ENCODE measurements at regions not wholly inside any gene's neighbourhood (a gene's known extent, or its start where the extent isn't known, plus 50 kb on each side); places are given as distances from the start of the nearest gene placed in this dataset.

- TF ChIP-seq CTCF (IDR thresholded peaks at IDR 0.05; ENCODE audit: low read depth, low read length, missing control alignments): no peak
- Histone ChIP-seq H3K36me3 (replicated peaks) (no peaks in the 10 kb centered on the region), H3K27ac (no peak overlapping the region), H3K4me3 (ENCODE audit: low read depth, low read length) (no peak overlapping the region), H3K27me3 (replicated peaks) (no peaks in the 10 kb centered on the region)
- in situ Hi-C loops (cut with HindIII; ENCODE audit: low pct_ligation_motif_present, low sequenced_read_pairs): no loop called here
- no peak for DNase-seq
These were observed 117.4 kb downstream of the AXIN2 start for GRCh38 chr17:65444049-65444448.

DNA sequence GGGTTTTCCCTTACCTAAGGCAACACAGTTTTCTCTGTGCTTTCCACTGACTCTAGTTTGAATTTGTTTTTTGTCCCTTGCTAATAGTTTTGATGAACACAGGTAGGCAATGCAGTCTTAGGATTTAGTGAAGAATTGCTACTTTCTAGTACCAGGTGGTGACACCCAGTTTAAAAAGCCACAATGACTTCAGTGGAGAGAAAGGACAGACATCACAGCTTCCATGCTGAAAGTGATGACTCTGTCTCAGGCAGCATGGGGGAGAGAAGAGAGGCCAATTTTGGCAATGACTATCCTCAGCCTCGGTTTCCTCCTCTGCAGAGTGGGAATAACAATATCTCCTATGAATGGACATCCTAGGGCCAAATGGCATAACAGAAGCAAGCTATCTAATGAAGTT, 118.8 kb downstream of the AXIN2 start:
- TF ChIP-seq CTCF (IDR thresholded peaks at IDR 0.05; ENCODE audit: low read depth, low read length, missing control alignments): no peak
- in situ Hi-C loops (cut with HindIII; ENCODE audit: low pct_ligation_motif_present, low sequenced_read_pairs): no loop called here
- no peak overlapping the region for H3K27ac ChIP-seq
- H3K4me3 ChIP-seq (ENCODE audit: low read depth, low read length): no peak overlapping the region
- H3K36me3 ChIP-seq (replicated peaks): no peaks in the 10 kb centered on the region
- DNase-seq: no peak
- no peaks in the 10 kb centered on the region for H3K27me3 ChIP-seq (replicated peaks)

DNA sequence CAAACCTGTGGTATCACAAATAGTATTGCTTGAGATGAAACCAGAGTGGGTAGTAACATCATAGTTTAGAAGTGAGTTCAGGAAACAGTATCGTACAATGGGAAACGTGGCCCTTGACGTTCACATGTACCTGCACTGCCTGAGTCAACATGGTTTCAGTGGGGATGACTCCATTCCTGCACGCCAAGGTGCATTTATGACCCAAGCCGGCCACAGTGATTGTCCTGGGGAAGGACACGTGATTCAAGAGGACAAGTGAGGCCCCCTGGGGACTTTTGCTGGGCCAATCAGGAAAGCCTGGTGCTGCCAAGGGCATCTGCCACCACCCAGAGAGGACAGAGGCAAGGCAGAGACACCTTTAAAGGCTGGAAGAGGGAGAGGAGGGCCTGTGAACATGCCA, 119.2 kb downstream of the AXIN2 start:
- TF ChIP-seq CTCF (IDR thresholded peaks at IDR 0.05; ENCODE audit: low read depth, low read length, missing control alignments): no peak
- Histone ChIP-seq H3K27me3 (replicated peaks) (no peaks in the 10 kb centered on the region), H3K4me3 (ENCODE audit: low read depth, low read length) (no peak overlapping the region), H3K27ac (no peak overlapping the region), H3K36me3 (replicated peaks) (no peaks in the 10 kb centered on the region)
- DNase-seq: no peak
- in situ Hi-C loops (cut with HindIII; ENCODE audit: low pct_ligation_motif_present, low sequenced_read_pairs): no loop called here

DNA sequence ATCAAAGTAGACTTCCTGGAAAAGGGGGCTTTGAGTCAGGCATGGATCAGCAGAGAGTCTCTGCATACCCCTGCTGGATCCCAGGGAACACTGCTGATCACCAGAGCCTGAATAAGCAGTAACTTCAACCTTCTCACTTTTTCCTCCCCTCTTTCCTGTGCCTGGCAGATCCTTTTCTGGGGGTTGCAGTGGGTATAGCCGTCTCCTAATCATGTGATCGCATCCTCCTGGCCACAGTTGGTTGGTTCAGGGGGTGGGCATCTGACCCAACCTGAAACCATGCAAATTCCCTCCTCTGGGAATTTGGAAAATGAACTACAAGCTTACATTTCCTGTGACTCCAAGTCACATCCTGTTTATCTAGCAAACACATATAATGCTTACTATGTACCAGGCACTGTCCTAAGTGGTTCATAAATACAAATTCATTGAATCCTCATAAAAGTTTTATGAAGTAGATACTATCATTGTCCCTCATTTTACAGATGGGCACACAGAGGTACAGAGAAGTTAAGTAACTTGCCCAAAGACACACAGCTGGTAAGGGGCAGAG, 120.3 kb downstream of the AXIN2 start:
- DNase-seq: no peak
- Histone ChIP-seq H3K36me3 (replicated peaks) (no peaks in the 10 kb centered on the region), H3K27ac (no peak overlapping the region), H3K27me3 (replicated peaks) (no peaks in the 10 kb centered on the region), H3K4me3 (ENCODE audit: low read depth, low read length) (no peak overlapping the region)
- TF ChIP-seq CTCF (IDR thresholded peaks at IDR 0.05; ENCODE audit: low read depth, low read length, missing control alignments): no peak
- in situ Hi-C loops (cut with HindIII; ENCODE audit: low pct_ligation_motif_present, low sequenced_read_pairs): no loop called here

DNA sequence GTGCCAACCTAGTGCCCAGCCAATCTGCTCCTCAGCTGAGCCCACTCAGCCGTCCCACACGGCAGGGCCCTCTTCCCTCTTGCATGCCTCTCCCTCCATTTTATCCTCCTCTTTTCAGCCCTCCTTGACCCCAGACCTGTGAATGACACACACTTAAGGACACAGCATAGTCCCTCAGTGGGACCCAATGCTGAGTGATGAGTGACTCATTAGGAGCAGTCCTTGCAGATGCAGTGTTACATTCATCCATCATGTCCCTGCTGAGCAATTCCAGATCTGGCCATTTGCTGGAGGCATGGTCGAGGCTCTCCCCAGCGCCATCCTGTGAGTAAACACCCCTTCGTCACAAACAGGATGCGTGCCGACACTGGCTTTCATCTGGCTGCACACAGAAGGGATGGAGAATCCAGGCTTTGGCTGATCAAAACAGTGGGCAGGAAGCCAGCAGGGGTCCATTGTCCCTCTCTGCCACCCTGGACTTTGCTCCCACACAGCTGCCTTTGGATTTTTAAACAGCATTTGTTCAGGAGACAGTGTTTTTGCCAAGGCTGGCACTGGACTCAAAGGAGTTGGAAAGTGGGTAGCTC, 122.6 kb downstream of the AXIN2 start:
- in situ Hi-C loops (cut with HindIII; ENCODE audit: low pct_ligation_motif_present, low sequenced_read_pairs): no loop called here
- Histone ChIP-seq H3K27me3 (replicated peaks) (no peaks in the 10 kb centered on the region), H3K27ac (no peak overlapping the region), H3K36me3 (replicated peaks) (no peaks in the 10 kb centered on the region), H3K4me3 (ENCODE audit: low read depth, low read length) (no peak overlapping the region)
- peak; percentile 2 for DNase-seq
- TF ChIP-seq CTCF (IDR thresholded peaks at IDR 0.05; ENCODE audit: low read depth, low read length, missing control alignments): no peak

DNA sequence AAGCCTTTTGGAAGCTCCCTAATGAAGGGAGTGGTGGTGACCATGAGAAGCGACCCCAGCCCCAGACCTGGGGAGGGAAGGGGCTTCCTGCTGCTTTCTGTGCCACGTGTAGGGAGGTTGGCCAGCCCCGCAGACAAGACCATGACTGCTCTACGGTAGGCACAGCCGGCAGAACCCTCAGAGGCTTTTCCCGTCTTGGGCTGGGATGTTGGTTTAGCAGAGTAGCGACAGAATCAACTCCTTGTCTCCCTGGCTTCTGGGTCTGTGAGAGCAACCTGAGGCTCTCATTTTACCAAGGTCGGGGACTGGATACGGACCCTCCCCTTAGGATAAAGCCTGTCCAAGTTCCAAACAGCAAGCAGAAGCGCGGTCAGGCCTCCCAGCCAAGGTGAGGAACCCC, 123.3 kb downstream of the AXIN2 start:
- in situ Hi-C loops (cut with HindIII; ENCODE audit: low pct_ligation_motif_present, low sequenced_read_pairs): no loop called here
- no peak for DNase-seq
- H3K36me3 ChIP-seq (replicated peaks): no peaks in the 10 kb centered on the region
- TF ChIP-seq CTCF (IDR thresholded peaks at IDR 0.05; ENCODE audit: low read depth, low read length, missing control alignments): no peak
- no peak overlapping the region for H3K27ac ChIP-seq
- H3K27me3 ChIP-seq (replicated peaks): no peaks in the 10 kb centered on the region
- no peak overlapping the region for H3K4me3 ChIP-seq (ENCODE audit: low read depth, low read length)

Measured in brain microvascular endothelial cell (primary cell).